HAP-1 (cell line): ENCODE measurements at regions not wholly inside any gene's neighbourhood (a gene's known extent, or its start where the extent isn't known, plus 50 kb on each side); places are given as distances from the start of the nearest gene placed in this dataset.
"Not testable (repeated sequence)": the region's sequence is repeated elsewhere in the genome, so short reads cannot be mapped to it uniquely, and the experiment has no call there.

Experiments
- DNase-seq, 2 experiments: peaks; one replicate each; pipeline ENCODE4 v3.0.0-alpha.2; 2016 to 2020; ENCODE audit warnings: low spot score in 2 of 2
- H3K27me3 ChIP-seq: fragments of 250-450 bp; sonication (Bioruptor Pico); 2 replicates; pipeline ENCODE4 v1.5.1; 2020; ENCODE audit warnings: low read depth, mild to moderate bottlenecking, moderate library complexity
- H3K36me3 ChIP-seq: fragments of 250-450 bp; sonication (Bioruptor Pico); replicated peaks from 2 replicates; pipeline ENCODE4 v1.5.1; 2020; ENCODE audit warnings: mild to moderate bottlenecking
- H3K4me1 ChIP-seq: fragments of 250-450 bp; sonication (Bioruptor Pico); 2 replicates; pipeline ENCODE4 v1.5.1; 2020; ENCODE audit warnings: mild to moderate bottlenecking
- H3K4me3 ChIP-seq: fragments of 250-450 bp; sonication (Bioruptor Pico); 2 replicates; pipeline ENCODE4 v1.5.1; 2020; ENCODE audit warnings: mild to moderate bottlenecking, moderate library complexity
- H3K9me3 ChIP-seq: fragments of 250-450 bp; sonication (Bioruptor Pico); 2 replicates; pipeline ENCODE4 v1.5.1; 2020; ENCODE audit warnings: mild to moderate bottlenecking, moderate library complexity
- in situ Hi-C: fragments of 300-500 bp; cut with MboI; formaldehyde crosslinking; loops from 3 replicates; pipeline ENCODE4 v1.14.3; 2020; ENCODE audit warnings: low sequenced_read_pairs, inconsistent platforms, mixed read lengths

DNA sequence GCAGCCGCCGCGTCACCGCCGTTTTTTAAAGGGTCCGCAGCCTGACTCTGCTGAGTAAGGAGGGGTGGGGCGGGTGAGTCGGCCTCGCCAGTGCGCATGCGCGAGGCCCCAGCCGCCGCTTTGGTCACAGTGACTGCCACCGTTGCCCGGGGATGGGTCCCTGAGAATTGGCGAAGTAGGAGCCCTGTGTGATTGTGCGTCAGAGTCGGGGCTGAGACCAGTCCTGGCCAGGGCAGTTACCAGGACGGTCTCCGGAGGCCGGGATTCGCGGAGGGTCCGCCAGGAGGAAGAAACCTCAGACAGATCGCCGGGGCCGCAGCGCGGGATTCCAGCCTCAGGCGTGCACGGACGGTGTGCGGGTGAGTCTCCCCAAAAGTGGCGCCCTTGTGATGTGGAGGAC, 1386.9 kb upstream of the PCDH10 start:
- H3K9me3 ChIP-seq, H3K4me1 ChIP-seq, H3K4me3 ChIP-seq, in situ Hi-C loops, DNase-seq, H3K27me3 ChIP-seq, H3K36me3 ChIP-seq: not testable (repeated sequence)

DNA sequence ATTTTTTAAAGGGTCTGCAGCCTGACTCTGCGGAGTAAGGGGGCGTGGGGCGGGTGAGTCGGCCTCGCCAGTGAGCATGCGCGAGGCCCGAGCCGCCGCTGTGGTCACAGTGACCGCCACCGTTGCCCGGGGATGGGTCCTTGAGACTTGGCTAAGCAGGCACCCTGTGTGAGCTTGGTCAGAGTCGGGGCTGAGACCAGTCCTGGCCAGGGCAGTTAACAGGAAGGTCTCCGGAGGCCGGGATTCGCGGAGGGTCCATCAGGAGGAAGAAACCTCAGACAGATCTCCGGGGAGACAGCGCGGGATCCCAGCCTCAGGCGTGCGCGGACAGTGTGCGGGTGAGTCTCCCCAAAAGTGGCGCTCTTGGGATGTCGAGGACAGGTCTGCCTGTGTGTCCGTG, 1384.4 kb upstream of the PCDH10 start:
- Histone ChIP-seq H3K9me3 (no peaks in the 10 kb centered on the region), H3K36me3 (no peaks in the 10 kb centered on the region), H3K4me1 (no peaks in the 10 kb centered on the region), H3K27me3 (no peaks in the 10 kb centered on the region), H3K4me3 (no peak overlapping the region)
- DNase-seq = no peak
- in situ Hi-C loops = no loop called here

DNA sequence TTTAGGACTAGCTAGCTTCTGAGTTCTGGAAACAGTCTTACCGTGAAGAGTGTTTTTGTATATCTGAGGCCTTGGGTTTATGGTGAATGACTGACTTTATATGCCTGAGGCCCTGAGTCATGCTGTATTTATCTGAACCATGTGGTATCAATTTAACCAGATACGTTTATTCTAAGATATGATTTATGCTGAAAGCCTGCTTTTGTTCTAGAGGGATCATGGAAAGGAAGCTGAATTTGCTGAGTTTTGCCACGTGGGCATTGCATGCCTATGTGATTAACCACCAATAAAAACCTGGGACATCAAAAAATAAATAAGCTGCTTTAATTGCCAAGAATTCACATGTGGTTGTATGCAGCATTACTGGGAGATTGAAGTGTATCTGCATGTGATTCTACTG, 1374.7 kb upstream of the PCDH10 start:
- H3K4me1 ChIP-seq, H3K36me3 ChIP-seq, H3K27me3 ChIP-seq, H3K9me3 ChIP-seq, in situ Hi-C loops, H3K4me3 ChIP-seq, DNase-seq: not testable (repeated sequence)

DNA sequence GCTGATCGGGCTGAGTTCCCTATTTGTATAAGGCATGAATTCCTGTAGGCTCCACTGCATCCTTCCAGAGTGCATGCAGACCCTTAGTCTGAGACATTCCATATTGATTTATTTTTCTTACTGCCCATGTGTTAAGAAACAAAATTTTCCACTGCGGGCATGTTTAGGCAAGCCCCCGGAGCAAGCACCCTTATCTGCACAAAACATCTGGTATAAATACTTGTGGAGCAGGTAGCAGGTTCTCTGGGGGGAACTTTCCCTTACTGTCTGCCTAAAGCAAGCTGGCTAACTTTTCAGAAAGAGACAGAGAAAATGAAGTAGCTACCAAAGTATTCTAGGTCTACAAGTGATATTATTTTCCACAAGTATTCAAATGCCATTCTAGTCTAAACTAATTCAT, 1338.5 kb upstream of the PCDH10 start:
- H3K4me1 ChIP-seq, H3K36me3 ChIP-seq, H3K4me3 ChIP-seq, H3K27me3 ChIP-seq, in situ Hi-C loops, DNase-seq, H3K9me3 ChIP-seq: not testable (repeated sequence)
